CD4-positive, alpha-beta T cell treated with Interleukin-15 for 4 hours (primary cell): ENCODE measurements at regions not wholly inside any gene's neighbourhood (a gene's known extent, or its start where the extent isn't known, plus 50 kb on each side); places are given as distances from the start of the nearest gene placed in this dataset.
A peak's percentile ranks its signal among the peaks of the same experiment; 100 is the strongest.

Source experiments
- DNase-seq: peaks from one replicate; pipeline ENCODE4 v3.0.0-alpha.2; 2020; ENCODE audit warnings: low spot score

- DNase-seq: no peak
Measured at GRCh38 chr1:226816576-226816975, 53.8 kb upstream of the PSEN2 start.

DNA sequence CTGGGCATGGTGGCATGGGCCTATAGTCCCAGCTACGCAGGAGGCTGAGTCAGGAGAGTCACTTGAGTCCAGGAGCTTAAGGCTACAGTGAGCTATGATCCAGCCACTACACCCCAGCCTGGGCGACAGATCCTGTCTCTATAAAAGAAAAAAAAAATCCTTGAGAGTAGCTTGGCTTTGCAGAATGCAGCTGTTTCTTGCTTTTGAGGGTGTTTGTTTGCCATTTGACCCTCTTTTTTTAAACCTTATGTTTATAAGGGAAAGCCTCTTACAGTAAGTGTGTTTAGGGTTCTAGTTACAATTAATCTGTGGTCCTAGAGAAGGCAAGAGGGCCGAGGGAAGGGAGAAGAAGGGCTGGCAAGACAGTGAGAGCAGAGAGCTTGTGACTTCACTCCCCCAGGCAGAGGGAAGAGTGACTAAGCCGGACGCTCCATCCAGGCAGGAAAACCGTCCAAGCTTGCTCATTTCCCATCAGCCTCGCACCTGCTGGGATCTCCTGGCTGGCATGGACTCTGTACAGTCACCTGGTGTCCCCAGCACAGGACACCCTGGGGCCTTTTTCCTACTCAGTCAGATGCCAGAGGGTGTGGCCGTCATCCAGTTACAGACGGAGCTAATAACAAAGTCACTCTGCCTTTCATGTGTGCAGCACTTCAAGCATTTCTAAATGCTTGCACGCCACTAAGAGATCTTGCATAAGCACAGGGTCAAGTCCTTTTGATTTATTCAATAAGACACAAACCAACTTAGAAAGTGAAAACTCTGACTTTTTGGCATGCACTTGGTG, 55.5 kb upstream of the PSEN2 start:
- DNase-seq: no peak

- DNase-seq: no peak
Measured at GRCh38 chr1:226813671-226814591, 56.5 kb upstream of the PSEN2 start.

- DNase-seq: no peak
Measured at GRCh38 chr1:226810681-226811080, 59.7 kb upstream of the PSEN2 start.

- DNase-seq: no peak
Measured at GRCh38 chr1:226809785-226810571, 60.4 kb upstream of the PSEN2 start.

DNA sequence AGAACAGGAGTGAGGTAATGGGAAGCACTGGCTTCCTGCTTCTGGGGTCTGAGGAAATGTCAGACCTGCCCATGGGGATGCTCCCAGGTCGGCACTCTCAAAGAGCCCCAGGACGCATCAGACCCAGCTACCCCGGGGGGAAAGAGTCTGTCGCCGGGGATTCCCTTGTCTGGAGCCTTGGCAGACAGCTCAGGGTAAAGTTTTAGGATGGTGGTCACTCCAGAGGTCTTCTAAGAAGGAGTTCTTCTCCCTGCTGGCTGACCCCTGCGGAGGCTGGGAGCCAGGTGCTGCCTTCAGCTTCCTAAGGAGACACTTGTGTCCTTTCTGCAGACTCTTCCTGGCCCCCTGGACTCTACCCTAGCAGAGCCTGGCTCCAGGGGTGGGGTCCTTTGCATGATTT, 61.9 kb upstream of the PSEN2 start:
- DNase-seq: no peak

- no peak for DNase-seq
Measured at GRCh38 chr1:226806988-226807387, 63.4 kb upstream of the PSEN2 start.

GRCh38 chr1:226804907-226805759, 65.3 kb upstream of the PSEN2 start:
- no peak for DNase-seq

- DNase-seq: no peak
Measured at GRCh38 chr1:226800763-226801380, 61.8 kb upstream of the ITPKB start.

- DNase-seq: no peak
Measured at GRCh38 chr1:226799634-226800281, 60.7 kb upstream of the ITPKB start.

DNA sequence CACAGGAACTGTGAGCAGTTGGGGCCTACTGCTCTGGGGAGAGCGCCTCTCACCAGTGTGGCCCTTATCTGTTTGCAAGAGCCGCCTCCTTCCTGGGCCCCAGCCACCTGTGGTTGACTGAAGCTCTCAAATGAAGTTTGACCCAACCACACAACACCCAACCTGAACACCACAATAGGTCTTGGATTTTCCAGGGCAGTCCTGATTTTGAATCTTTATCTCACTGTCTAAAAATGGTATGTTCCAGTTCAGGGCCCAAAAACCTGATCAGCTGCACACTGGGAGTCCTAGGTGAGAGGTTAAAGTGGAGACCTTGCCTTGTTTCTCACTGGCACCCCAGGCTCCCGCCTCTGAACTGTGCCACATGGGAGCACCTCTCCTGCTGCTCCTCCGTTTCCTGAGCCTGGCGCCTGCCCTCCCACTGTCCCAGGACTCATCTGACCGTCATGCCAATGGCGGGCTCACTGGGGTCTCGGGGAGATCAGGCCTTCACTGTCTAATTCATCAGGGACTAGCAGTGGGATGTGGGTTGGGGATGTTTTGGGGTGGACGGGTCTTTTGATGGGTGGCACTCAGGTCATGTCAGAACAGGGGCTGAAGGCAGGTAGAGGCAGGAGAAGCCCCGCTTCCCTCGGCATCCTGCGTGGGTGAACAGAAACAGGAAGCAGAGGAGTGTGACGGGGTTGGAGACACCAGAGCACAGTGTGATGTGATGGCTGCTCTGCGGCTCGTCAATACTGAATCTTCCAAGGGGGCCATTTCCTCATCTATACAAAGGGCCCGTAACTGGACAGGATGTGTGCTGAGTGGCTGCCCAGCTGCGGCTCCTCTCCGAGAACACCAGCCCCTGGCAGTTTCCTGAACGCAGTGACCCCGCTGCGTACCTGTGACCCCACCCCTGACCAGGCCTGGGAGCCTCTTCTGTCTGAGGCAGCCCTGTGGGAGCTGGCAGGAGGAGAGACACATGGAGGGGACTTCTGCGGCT, 59.6 kb upstream of the ITPKB start:
- DNase-seq: peak; percentile 60

DNA sequence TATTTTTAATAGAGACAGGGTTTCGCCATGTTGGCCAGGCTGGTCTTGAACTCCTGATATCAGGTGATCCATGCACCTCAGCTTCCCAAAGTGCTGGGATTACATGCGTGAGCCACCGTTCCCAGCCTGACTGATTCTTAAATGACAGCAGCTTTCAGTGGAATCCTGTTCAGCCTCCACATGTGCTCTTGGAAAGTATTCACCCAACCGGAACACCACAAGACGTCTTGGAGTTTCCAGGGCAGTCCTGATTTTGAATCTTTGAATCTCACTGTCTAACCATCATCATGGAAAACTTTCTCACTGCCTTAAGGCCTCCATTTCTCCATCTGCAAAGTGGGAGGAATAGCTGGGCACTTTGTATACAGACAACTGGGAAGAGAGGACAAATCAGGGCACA, 58.1 kb upstream of the ITPKB start:
- DNase-seq: no peak

DNA sequence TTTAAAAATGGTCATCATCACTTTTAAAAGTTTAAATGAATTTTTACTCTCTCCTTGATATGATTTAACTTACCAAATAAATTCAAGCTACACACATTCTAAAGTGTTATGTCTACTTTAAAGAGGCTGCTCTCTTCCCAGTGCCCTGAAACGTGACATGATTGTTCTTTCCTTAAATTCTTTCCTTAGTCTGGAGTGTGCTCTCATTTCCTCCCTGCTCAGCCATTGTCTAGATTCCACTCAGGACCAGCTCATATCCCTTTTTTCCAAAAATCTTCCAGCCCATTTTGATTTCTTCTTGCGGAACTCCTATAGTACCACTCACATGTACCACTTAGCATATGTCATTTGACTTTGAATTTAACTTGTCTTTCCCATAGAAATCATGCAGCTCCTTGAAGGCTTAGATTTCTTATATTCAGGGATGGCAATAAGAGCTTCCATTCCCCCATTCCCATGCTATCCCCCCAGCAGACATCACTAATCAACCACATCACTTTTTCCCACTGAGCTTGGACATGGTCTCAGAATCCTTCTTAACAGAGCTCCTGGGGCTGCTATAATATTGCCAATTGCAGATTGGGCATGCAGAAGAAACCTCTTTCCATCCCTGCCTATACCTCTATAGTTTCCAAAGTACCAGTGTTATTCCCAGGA, 54.7 kb upstream of the ITPKB start:
- DNase-seq: no peak

GRCh38 chr1:226792368-226792767, 53.3 kb upstream of the ITPKB start:
- no peak for DNase-seq

GRCh38 chr1:226790545-226791181, 51.6 kb upstream of the ITPKB start:
- DNase-seq: no peak

GRCh38 chr1:226788965-226789364, 49.9 kb upstream of the ITPKB start:
- DNase-seq: no peak
